ENCODE measurements at regions not wholly inside any gene's neighbourhood (a gene's known extent, or its start where the extent isn't known, plus 50 kb on each side); places are given as distances from the start of the nearest gene placed in this dataset.

GRCh38 chr5:91491229-91491628, 108.1 kb upstream of the ARRDC3 start:
- no peak for TF ChIP-seq CTCF (IDR thresholded peaks at IDR 0.05)
- TF ChIP-seq POLR2A (IDR thresholded peaks at IDR 0.05), result no peak
